Upper lobe of right lung (tissue), 1 donor: ENCODE measurements at regions not wholly inside any gene's neighbourhood (a gene's known extent, or its start where the extent isn't known, plus 50 kb on each side); places are given as distances from the start of the nearest gene placed in this dataset.

Experiments used
- ATAC-seq: fragments of 200-7000 bp; cut with Tn5 transposase; one replicate; pipeline ENCODE4 v1.9.1; 2020; ENCODE audit warnings: mild to moderate bottlenecking, moderate library complexity
- DNase-seq: peaks from one replicate; pipeline ENCODE4 v3.0.0-alpha.2; 2020
- H3K27ac ChIP-seq: fragments of 200-600 bp; one replicate; pipeline ENCODE4 v1.8.0; 2022
- H3K27me3 ChIP-seq: fragments of 200-600 bp; one replicate; pipeline ENCODE4 v1.8.0; 2022; ENCODE audit warnings: mild to moderate bottlenecking
- H3K36me3 ChIP-seq: fragments of 200-600 bp; one replicate; pipeline ENCODE4 v1.8.0; 2022
- H3K4me1 ChIP-seq: fragments of 200-600 bp; one replicate; pipeline ENCODE4 v1.8.0; 2022
- H3K4me3 ChIP-seq: fragments of 200-600 bp; one replicate; pipeline ENCODE4 v1.8.0; 2022; ENCODE audit warnings: mild to moderate bottlenecking
- H3K9me3 ChIP-seq: fragments of 200-600 bp; one replicate; pipeline ENCODE4 v1.8.0; 2022
- CTCF ChIP-seq: fragments of 200-600 bp; IDR thresholded peaks from one replicate; pipeline ENCODE4 v1.8.0; 2022; ENCODE audit warnings: antibody characterized with exemption
- intact Hi-C: fragments of 100-400 bp; cut with DNase I; formaldehyde crosslinking; loops from one replicate; pipeline ENCODE4 v1.11.0; 2022
- donor health status: DM: no; HTN: yes; CAD: no; lungs with severe emphysema.

DNA sequence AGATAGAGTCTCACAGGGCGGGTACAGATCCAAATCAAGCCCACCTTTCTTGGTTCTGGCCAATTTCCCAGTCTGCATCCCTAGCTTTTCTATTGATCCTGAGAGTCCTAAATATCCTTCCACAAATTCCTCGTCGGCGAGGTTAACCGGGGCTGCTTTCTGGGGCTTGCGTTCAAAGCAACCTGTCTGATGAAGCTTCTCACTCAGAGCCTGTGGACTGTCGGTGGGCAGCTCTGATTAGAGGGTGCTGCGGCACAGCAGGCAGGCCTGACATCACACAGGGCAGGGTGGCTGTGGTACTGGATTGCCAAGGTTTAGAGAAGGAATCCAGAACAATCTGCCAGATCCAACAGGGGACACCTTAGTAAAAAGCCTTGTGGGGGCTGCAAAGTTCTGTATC is 338.0 kb upstream of the ZMIZ1 start:
- ATAC-seq (no peak), DNase-seq (no peak)
- Histone ChIP-seq H3K9me3 (no peaks in the 10 kb centered on the region), H3K27me3 (no peaks in the 10 kb centered on the region), H3K4me1 (no peaks in the 10 kb centered on the region), H3K27ac (no peak overlapping the region), H3K36me3 (no peaks in the 10 kb centered on the region), H3K4me3 (no peak overlapping the region)
- no peak for TF ChIP-seq CTCF
- intact Hi-C loops = no loop called here

- intact Hi-C loops = no loop called here
Measured at GRCh38 chr10:78731675-78732074, 337.1 kb upstream of the ZMIZ1 start.

GRCh38 chr10:78732381-78732780 is 336.4 kb upstream of the ZMIZ1 start:
- Histone ChIP-seq H3K27ac (no peak overlapping the region), H3K36me3 (no peaks in the 10 kb centered on the region), H3K4me1 (no peaks in the 10 kb centered on the region), H3K9me3 (no peaks in the 10 kb centered on the region), H3K27me3 (no peaks in the 10 kb centered on the region), H3K4me3 (no peak overlapping the region)
- no peak for TF ChIP-seq CTCF
- intact Hi-C loops = no loop called here
- DNase-seq (no peak), ATAC-seq (no peak)

More at GRCh38 chr10:78731675-78732074, 337.1 kb upstream of the ZMIZ1 start:
- no peak for ATAC-seq
- Histone ChIP-seq H3K36me3 (no peaks in the 10 kb centered on the region), H3K27me3 (no peaks in the 10 kb centered on the region), H3K4me3 (no peak overlapping the region), H3K4me1 (no peaks in the 10 kb centered on the region), H3K9me3 (no peaks in the 10 kb centered on the region), H3K27ac (no peak overlapping the region)
- no peak for TF ChIP-seq CTCF
- no peak for DNase-seq

DNA sequence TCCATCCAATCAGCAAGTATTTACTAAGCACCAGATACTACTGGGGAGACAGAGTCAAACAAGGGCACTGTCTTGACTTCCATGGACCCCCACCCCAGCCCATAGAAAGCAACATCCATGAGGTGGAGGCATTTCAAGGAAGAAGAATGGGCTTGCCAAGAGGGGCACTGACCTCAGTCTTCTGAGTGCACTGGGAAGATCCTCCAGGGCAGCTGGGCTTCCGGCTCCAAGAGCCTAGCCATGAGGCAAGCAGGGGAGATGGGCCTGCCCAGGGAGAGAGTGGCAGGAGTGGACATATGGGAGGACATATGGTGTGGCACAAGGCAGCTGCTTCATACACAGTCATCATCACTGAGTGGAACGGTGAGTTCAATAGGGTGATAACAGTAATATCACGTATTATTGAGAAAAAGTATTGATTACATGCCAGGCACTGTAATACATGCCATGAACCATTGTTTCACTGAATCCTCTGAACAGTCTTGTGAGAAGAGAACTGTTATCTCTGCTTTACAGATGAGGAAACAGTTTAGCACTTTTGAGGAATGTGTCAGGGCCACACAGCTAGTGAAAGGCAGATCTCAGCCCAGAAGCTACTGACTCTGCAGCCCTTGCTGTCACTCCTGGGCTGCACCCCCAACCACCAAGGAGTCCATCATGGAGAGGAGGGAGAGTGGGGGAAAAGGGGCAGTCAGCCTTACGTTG is 331.7 kb upstream of the ZMIZ1 start:
- Histone ChIP-seq H3K9me3 (no peaks in the 10 kb centered on the region), H3K36me3 (no peaks in the 10 kb centered on the region), H3K27me3 (no peaks in the 10 kb centered on the region), H3K4me1 (peaks cover 10% of the 10 kb centered on the region), H3K27ac (no peak overlapping the region), H3K4me3 (no peak overlapping the region)
- intact Hi-C loops = no loop called here
- ATAC-seq = no peak
- TF ChIP-seq CTCF = no peak
- DNase-seq = no peak

DNA sequence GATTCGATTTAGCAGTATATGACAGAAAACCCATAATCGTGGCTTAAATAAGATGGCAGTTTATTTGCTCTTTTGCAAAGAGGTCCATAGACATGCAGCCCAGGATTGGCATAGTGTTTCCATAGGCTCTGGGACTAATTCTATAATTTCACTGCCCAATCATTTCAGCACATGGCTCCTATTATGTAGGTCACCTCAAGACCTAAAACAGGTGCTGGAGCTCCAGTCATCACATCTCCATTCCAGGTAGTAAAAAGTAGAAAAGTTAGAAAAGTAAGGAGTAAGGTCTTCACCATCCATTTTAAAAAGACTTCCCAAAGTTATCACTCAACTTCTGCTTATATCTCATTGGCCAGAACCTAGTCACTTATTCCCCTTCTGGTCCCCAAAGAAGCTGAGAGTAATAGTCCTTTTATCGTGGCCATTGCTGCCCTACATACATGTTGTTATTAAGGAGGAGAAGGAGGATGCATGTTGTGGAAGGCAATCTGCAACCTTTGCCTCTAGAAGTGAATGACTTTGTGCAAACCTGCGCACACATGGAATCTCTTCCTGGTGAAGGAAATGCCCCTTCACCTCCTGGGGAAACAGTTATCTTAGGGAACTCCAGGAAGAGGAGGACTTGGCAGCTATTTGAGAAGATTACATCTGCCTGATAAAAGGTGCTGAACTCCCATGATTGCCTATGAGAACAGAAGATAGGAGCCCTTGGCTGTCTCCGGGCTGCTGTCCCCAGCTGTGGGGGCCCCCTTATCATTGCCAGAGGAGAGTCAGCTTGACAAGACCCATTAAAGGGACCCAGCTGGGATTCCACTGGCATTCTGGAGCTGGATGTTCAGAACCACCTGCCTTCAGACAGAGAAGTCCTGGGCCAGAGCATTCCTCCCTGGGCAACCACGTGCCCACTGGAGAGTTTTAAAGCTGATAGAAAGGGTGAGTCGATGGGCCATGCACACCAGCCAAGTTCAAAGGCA is 330.6 kb upstream of the ZMIZ1 start:
- no peaks in the 10 kb centered on the region for H3K9me3 ChIP-seq
- intact Hi-C loops = no loop called here
- no peak for TF ChIP-seq CTCF
- no peak overlapping the region for H3K4me3 ChIP-seq
- peaks cover 15% of the 10 kb centered on the region for H3K4me1 ChIP-seq
- H3K27me3 ChIP-seq = no peaks in the 10 kb centered on the region
- ATAC-seq (no peak), DNase-seq (no peak)
- H3K36me3 ChIP-seq = no peaks in the 10 kb centered on the region
- no peak overlapping the region for H3K27ac ChIP-seq
